ENCODE measurements at regions not wholly inside any gene's neighbourhood (a gene's known extent, or its start where the extent isn't known, plus 50 kb on each side); places are given as distances from the start of the nearest gene placed in this dataset.

- H3K4me1 Mint-ChIP-seq: peaks cover 38% of the 10 kb centered on the region
- no peak for DNase-seq (ENCODE audit: low spot score in 2 of 2, unreplicated experiment in 2 of 2)
- no peaks in the 10 kb centered on the region for H3K36me3 Mint-ChIP-seq
- TF ChIP-seq, protein P1, sequence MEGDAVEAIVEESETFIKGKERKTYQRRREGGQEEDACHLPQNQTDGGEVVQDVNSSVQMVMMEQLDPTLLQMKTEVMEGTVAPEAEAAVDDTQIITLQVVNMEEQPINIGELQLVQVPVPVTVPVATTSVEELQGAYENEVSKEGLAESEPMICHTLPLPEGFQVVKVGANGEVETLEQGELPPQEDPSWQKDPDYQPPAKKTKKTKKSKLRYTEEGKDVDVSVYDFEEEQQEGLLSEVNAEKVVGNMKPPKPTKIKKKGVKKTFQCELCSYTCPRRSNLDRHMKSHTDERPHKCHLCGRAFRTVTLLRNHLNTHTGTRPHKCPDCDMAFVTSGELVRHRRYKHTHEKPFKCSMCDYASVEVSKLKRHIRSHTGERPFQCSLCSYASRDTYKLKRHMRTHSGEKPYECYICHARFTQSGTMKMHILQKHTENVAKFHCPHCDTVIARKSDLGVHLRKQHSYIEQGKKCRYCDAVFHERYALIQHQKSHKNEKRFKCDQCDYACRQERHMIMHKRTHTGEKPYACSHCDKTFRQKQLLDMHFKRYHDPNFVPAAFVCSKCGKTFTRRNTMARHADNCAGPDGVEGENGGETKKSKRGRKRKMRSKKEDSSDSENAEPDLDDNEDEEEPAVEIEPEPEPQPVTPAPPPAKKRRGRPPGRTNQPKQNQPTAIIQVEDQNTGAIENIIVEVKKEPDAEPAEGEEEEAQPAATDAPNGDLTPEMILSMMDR (IDR thresholded peaks at IDR 0.05; ENCODE audit: unreplicated experiment): no peak
- H3K9me3 Mint-ChIP-seq: peaks cover 7% of the 10 kb centered on the region
- H3K4me3 Mint-ChIP-seq: no peak overlapping the region
- no peak overlapping the region for H3K27ac Mint-ChIP-seq
- H3K27me3 Mint-ChIP-seq (ENCODE audit: low read depth): peaks cover 9% of the 10 kb centered on the region
These were observed 166.1 kb downstream of the CD83 start for GRCh38 chr6:14283600-14284235.

- no peak overlapping the region for H3K27ac Mint-ChIP-seq
- no peak for DNase-seq (ENCODE audit: low spot score in 2 of 2, unreplicated experiment in 2 of 2)
- H3K36me3 Mint-ChIP-seq: no peaks in the 10 kb centered on the region
- peaks cover 38% of the 10 kb centered on the region for H3K4me1 Mint-ChIP-seq
- peaks cover 6% of the 10 kb centered on the region for H3K9me3 Mint-ChIP-seq
- TF ChIP-seq, protein P1 (IDR thresholded peaks at IDR 0.05; ENCODE audit: unreplicated experiment): no peak
- H3K4me3 Mint-ChIP-seq: no peak overlapping the region
- H3K27me3 Mint-ChIP-seq (ENCODE audit: low read depth): peaks cover 9% of the 10 kb centered on the region
These were observed 167.5 kb downstream of the CD83 start for GRCh38 chr6:14284969-14285590.

DNA sequence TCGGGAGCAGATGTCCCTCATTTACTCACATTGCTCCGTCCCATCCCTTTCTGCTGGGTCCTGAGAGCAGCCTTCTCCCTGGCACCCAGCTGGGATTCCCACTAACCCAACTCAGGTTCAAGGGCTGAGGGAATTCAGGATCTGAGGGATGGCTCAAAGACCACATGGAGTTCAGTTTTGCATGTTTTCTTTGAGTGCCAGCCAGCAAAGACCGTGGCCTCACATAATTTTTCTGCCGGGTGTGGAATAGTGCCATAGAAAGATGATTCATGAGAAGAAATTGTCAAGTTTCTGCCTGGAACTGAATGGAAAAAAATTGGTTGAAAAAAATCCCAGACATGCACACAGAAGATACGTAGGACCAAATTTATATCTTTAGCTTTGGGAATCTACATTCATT lies 168.6 kb downstream of the CD83 start:
- DNase-seq (ENCODE audit: low spot score in 2 of 2, unreplicated experiment in 2 of 2): no peak
- H3K4me3 Mint-ChIP-seq: no peak overlapping the region
- peaks cover 17% of the 10 kb centered on the region for H3K27me3 Mint-ChIP-seq (ENCODE audit: low read depth)
- H3K36me3 Mint-ChIP-seq: no peaks in the 10 kb centered on the region
- no peak overlapping the region for H3K27ac Mint-ChIP-seq
- H3K4me1 Mint-ChIP-seq: peaks cover 38% of the 10 kb centered on the region
- H3K9me3 Mint-ChIP-seq: no peaks in the 10 kb centered on the region
- TF ChIP-seq, protein P1 (IDR thresholded peaks at IDR 0.05; ENCODE audit: unreplicated experiment): no peak

GRCh38 chr6:14286634-14287428 lies 169.3 kb downstream of the CD83 start:
- no peak for DNase-seq (ENCODE audit: low spot score in 2 of 2, unreplicated experiment in 2 of 2)
- Mint-ChIP-seq H3K36me3 (no peaks in the 10 kb centered on the region), H3K4me1 (peaks cover 36% of the 10 kb centered on the region), H3K4me3 (no peak overlapping the region), H3K9me3 (no peaks in the 10 kb centered on the region), H3K27ac (no peak overlapping the region), H3K27me3 (ENCODE audit: low read depth) (peaks cover 15% of the 10 kb centered on the region)
- TF ChIP-seq, protein P1 (IDR thresholded peaks at IDR 0.05; ENCODE audit: unreplicated experiment): no peak

DNA sequence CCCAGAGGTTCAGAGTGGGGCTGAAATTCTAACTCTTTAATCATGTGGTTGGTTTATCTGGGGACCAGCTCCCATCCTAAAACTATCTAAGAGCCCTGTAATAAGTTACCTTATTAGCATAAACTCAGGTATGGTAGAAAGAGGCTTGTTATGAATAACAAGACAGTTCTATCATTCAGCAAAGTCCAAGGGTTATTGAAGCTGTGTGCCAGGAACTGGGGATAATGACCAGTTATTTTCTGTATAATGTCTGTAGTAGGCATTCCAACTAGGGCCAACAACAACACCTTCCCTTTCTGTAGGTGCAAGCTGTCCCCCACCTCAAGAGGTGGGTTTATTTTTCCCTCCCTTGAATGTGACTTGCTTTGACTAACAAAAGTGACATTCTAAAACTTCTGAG lies 170.1 kb downstream of the CD83 start:
- Mint-ChIP-seq H3K36me3 (no peaks in the 10 kb centered on the region), H3K27ac (no peak overlapping the region), H3K4me1 (peaks cover 29% of the 10 kb centered on the region), H3K9me3 (no peaks in the 10 kb centered on the region), H3K27me3 (ENCODE audit: low read depth) (peaks cover 18% of the 10 kb centered on the region), H3K4me3 (no peak overlapping the region)
- TF ChIP-seq, protein P1 (IDR thresholded peaks at IDR 0.05; ENCODE audit: unreplicated experiment): no peak
- DNase-seq (ENCODE audit: low spot score in 2 of 2, unreplicated experiment in 2 of 2): no peak
